ENCODE measurements at regions not wholly inside any gene's neighbourhood (a gene's known extent, or its start where the extent isn't known, plus 50 kb on each side); places are given as distances from the start of the nearest gene placed in this dataset.

GRCh38 chr3:170697131-170697530 lies 111.3 kb upstream of the SLC7A14 start:
- Histone ChIP-seq H3K14ac (ENCODE audit: insufficient read length) (no peak overlapping the region), H2BK5ac (ENCODE audit: low read depth, low read length) (no peak overlapping the region), H3K79me1 (ENCODE audit: low read depth, low read length) (no peaks in the 10 kb centered on the region), H3K4me2 (ENCODE audit: insufficient read depth in 1 of 2, low read depth in 2 of 2, low read length in 2 of 2) (no peak overlapping the region), H3K27me3 (replicated peaks in 1 of 4; ENCODE audit: control insufficient read depth in 3 of 4, extremely low read depth in 1 of 4, insufficient read depth in 3 of 4, low read length in 3 of 4) (no peaks in the 10 kb centered on the region; a peak in 1 of 7 replicates), H2AK5ac (ENCODE audit: low read depth, low read length) (0 out of 2 replicates have a peak overlapping the region, but pooled peaks have one; percentile 41), H3K79me2 (ENCODE audit: control insufficient read depth in 1 of 2, insufficient read depth in 2 of 2, low read length in 2 of 2) (no peaks in the 10 kb centered on the region), H4K91ac (replicated peaks; ENCODE audit: insufficient read length, low read length) (no peak overlapping the region), H3K36me3 (ENCODE audit: control insufficient read depth in 2 of 4, insufficient read depth in 4 of 4, low read length in 3 of 4) (no peaks in the 10 kb centered on the region), H2BK15ac (ENCODE audit: low read length) (no peak overlapping the region), H2BK20ac (ENCODE audit: low read length) (peak overlapping the region; percentile 15; the same call in 1 of the 2 replicates), H3K4ac (replicated peaks; ENCODE audit: insufficient read length, low read depth, low read length) (no peak overlapping the region), H3K18ac (ENCODE audit: extremely low read depth, low read length) (no peak overlapping the region), H4K20me1 (replicated peaks in 1 of 2; ENCODE audit: control insufficient read depth in 1 of 2, insufficient read depth in 2 of 2, low read length in 2 of 2) (no peaks in the 10 kb centered on the region), H3K23ac (ENCODE audit: insufficient read length) (no peak overlapping the region), H4K8ac (ENCODE audit: extremely low read depth, insufficient read depth, low read length) (no peak overlapping the region), H3K23me2 (ENCODE audit: low read depth, low read length) (no peaks in the 10 kb centered on the region; the same call in 1 of the 2 replicates), H3K56ac (replicated peaks; ENCODE audit: insufficient read length, low read depth, low read length) (no peak overlapping the region), H3K27ac (ENCODE audit: low read depth, low read length) (no peak overlapping the region), H4K5ac (ENCODE audit: insufficient read length, low read depth, low read length) (no peak overlapping the region), H2AFZ (ENCODE audit: low read length) (no peak overlapping the region), H2BK120ac (replicated peaks; ENCODE audit: low read depth, low read length) (no peak overlapping the region), H3K9me3 (ENCODE audit: insufficient read depth in 2 of 2, low read depth in 1 of 2, low read length in 1 of 2) (no peaks in the 10 kb centered on the region), H3K9ac (replicated peaks in 1 of 4; ENCODE audit: extremely low read depth in 1 of 4, low read depth in 3 of 4, low read length in 3 of 4) (no peak overlapping the region), H2BK12ac (ENCODE audit: low read depth, low read length) (peak overlapping the region; percentile 65; the same call in 1 of the 2 replicates), H3K4me3 (ENCODE audit: extremely low read depth in 1 of 4, insufficient read depth in 2 of 4, low read depth in 3 of 4, low read length in 4 of 4) (no peak overlapping the region), H3K4me1 (replicated peaks in 1 of 4; ENCODE audit: control insufficient read depth in 3 of 4, insufficient read depth in 4 of 4, low read length in 3 of 4) (peaks cover 0 to 6% (median 4%) of the 10 kb centered on the region in 4 experiments; a peak in 3 of 7 replicates)
- ChIA-PET POLR2A (ENCODE audit: partially characterized antibody) (no interaction called here), CTCF (ENCODE audit: partially characterized antibody) (interaction anchor here (0.8 to 3.3 kb wide), 6 partner anchors 90 to 283 kb away, joined by 3 to 14 read pairs (median 3); no protein-coding TSS in a partner anchor)
- DNase-seq (ENCODE audit: low read depth in 1 of 2, low spot score in 2 of 2) (no peak), FAIRE-seq (no peak)
- no peak for TF ChIP-seq RNF2 (IDR thresholded peaks at IDR 0.05; ENCODE audit: borderline replicate concordance, low read depth, low read length, missing control alignments, poor library complexity, severe bottlenecking)
- TF ChIP-seq EP300 (IDR thresholded peaks at IDR 0.05; ENCODE audit: borderline replicate concordance in 1 of 2, low read depth in 2 of 2, low read length in 2 of 2): no peak
- WGBS, 2 experiments (ENCODE audit: extremely low coverage in 1 of 2, insufficient coverage in 1 of 2, insufficient read length in 1 of 2, insufficient replicate concordance in 2 of 2, low coverage in 1 of 2, low lambda C conversion rate in 2 of 2, missing lambda C conversion rate in 1 of 2): 98% methylated on average over 2 of the region's 2 CpGs; no CpG with 5 or more reads in 1 of the 2 experiments
